Panc1 (cell line): ENCODE measurements at regions not wholly inside any gene's neighbourhood (a gene's known extent, or its start where the extent isn't known, plus 50 kb on each side); places are given as distances from the start of the nearest gene placed in this dataset.

Experiments used
- ATAC-seq: fragments of 200-7000 bp; cut with Tn5 transposase; 2 replicates; pipeline ENCODE4 v1.9.1; 2020; ENCODE audit warnings: mild to moderate bottlenecking, moderate library complexity
- BruUV-seq: library from RNA; stranded (reverse); fragments of 400-500 nt; replicated peaks from 2 replicates; lab custom pipeline; 2021; lab: Mats Ljungman, UMichigan
- CTCF ChIA-PET: fragments of 300-600 bp; sonication (Branson Sonifier 250); formaldehyde crosslinking; loops from one replicate; lab custom pipeline; 2022; ENCODE audit warnings: antibody characterized with exemption; lab: Charles Lee
- POLR2A ChIA-PET: fragments of 300-600 bp; sonication (Branson Sonifier 250); formaldehyde crosslinking; loops from one replicate; lab custom pipeline; 2022; ENCODE audit warnings: antibody characterized with exemption; lab: Charles Lee
- DNase-seq: peaks from one replicate; pipeline ENCODE4 v3.0.0-alpha.2; 2010; ENCODE audit warnings: low read depth, low spot score
- H3K27ac ChIP-seq: 2 replicates; pipeline ENCODE4 v1.5.1; 2011; ENCODE audit warnings: mild to moderate bottlenecking, low read length, inconsistent platforms
- H3K27me3 ChIP-seq: fragments of 200-500 bp; sonication (Bioruptor generic); 2 replicates; pipeline ENCODE4 v1.6.0; 2014; ENCODE audit warnings: low read length, inconsistent platforms; ENCODE audit not compliant: control insufficient read depth, insufficient read depth
- H3K36me3 ChIP-seq: fragments of 200-500 bp; sonication (Bioruptor generic); 2 replicates; pipeline ENCODE4 v1.5.1; 2014; ENCODE audit warnings: inconsistent platforms, mild to moderate bottlenecking, low read length, moderate library complexity; ENCODE audit not compliant: control insufficient read depth, insufficient read depth
- H3K4me1 ChIP-seq: 2 replicates; pipeline ENCODE4 v1.5.1; 2011; ENCODE audit warnings: inconsistent platforms, mild to moderate bottlenecking, low read length, moderate library complexity; ENCODE audit not compliant: control insufficient read depth, insufficient read depth
- H3K4me3 ChIP-seq, 2 experiments: 2 replicates each; pipeline ENCODE4 v1.5.1; 2011 to 2012; ENCODE audit warnings: low read depth in 2 of 2, low read length in 2 of 2, mild to moderate bottlenecking in 2 of 2, inconsistent platforms in 1 of 2, moderate library complexity in 1 of 2
- H3K9me3 ChIP-seq: fragments of 200-500 bp; sonication (Bioruptor generic); 2 replicates; pipeline ENCODE4 v1.5.1; 2014; ENCODE audit warnings: low read depth, mild to moderate bottlenecking, inconsistent platforms, low read length, moderate library complexity; ENCODE audit not compliant: control insufficient read depth, insufficient read depth
- CTCF ChIP-seq: fragments of 450-650 bp; IDR thresholded peaks from 2 replicates; pipeline ENCODE4 v1.5.1; 2017; ENCODE audit warnings: mild to moderate bottlenecking
- POLR2AphosphoS5 ChIP-seq: IDR thresholded peaks from 2 replicates; pipeline ENCODE4 v1.6.1; 2012; ENCODE audit warnings: mild to moderate bottlenecking, low read depth, low read length, moderate library complexity
- REST ChIP-seq, 2 experiments: IDR thresholded peaks; 2 replicates each; pipeline ENCODE4 v1.6.1; 2011 to 2012; ENCODE audit warnings: low read depth in 2 of 2, control low read depth in 1 of 2, low read length in 1 of 2, mild to moderate bottlenecking in 1 of 2, moderate library complexity in 1 of 2; ENCODE audit not compliant: insufficient read depth in 1 of 2
- SIN3A ChIP-seq: IDR thresholded peaks from 2 replicates; pipeline ENCODE4 v1.6.1; 2012; ENCODE audit warnings: low read depth, mild to moderate bottlenecking, low read length, moderate library complexity, borderline replicate concordance; ENCODE audit not compliant: insufficient read depth
- TCF7L2 ChIP-seq: IDR thresholded peaks from 2 replicates; pipeline ENCODE4 v1.6.1; 2011; ENCODE audit warnings: mild to moderate bottlenecking, low read depth, low read length, inconsistent platforms
- in situ Hi-C: cut with HindIII; loops from 2 replicates; pipeline ENCODE4 v1.10.0; 2016; ENCODE audit warnings: low sequenced_read_pairs, low pct_unique_long_range_greater_than_20kb
- intact Hi-C: fragments of 100-400 bp; cut with micrococcal nuclease; formaldehyde crosslinking; loops from one replicate; pipeline ENCODE4 v1.10.0; 2022; ENCODE audit not compliant: unreplicated experiment

- Histone ChIP-seq H3K4me1 (no peaks in the 10 kb centered on the region), H3K9me3 (no peaks in the 10 kb centered on the region)
- in situ Hi-C loops: no loop called here
Observed at GRCh38 chr14:61226015-61226654, 55.0 kb downstream of the TMEM30B start.

GRCh38 chr14:61225344-61225743 is 55.8 kb downstream of the TMEM30B start:
- Histone ChIP-seq H3K4me1 (no peaks in the 10 kb centered on the region), H3K27me3 (no peaks in the 10 kb centered on the region), H3K9me3 (no peaks in the 10 kb centered on the region), H3K4me3 (no peak overlapping the region), H3K36me3 (no peaks in the 10 kb centered on the region), H3K27ac (no peak overlapping the region)
- no TSS peak for BruUV-seq
- POLR2A ChIA-PET: no interaction called here
- intact Hi-C loops: no loop called here
- ATAC-seq (no peak), DNase-seq (no peak)
- in situ Hi-C loops: no loop called here
- CTCF ChIA-PET: no interaction called here
- TF ChIP-seq REST (IDR thresholded peaks at IDR 0.05; ENCODE audit: insufficient read depth in 1 of 2, low read depth in 2 of 2, low read length in 1 of 2) (no peak), SIN3A (no peak), POLR2AphosphoS5 (no peak), CTCF (no peak), TCF7L2 (no peak)

More at GRCh38 chr14:61226015-61226654, 55.0 kb downstream of the TMEM30B start:
- no peak for DNase-seq
- Histone ChIP-seq H3K4me3 (no peak overlapping the region), H3K27ac (no peak overlapping the region), H3K36me3 (no peaks in the 10 kb centered on the region), H3K27me3 (no peaks in the 10 kb centered on the region)
- POLR2A ChIA-PET: no interaction called here
- no TSS peak for BruUV-seq
- TF ChIP-seq POLR2AphosphoS5 (no peak), SIN3A (no peak), CTCF (no peak), REST (IDR thresholded peaks at IDR 0.05; ENCODE audit: insufficient read depth in 1 of 2, low read depth in 2 of 2, low read length in 1 of 2) (no peak), TCF7L2 (no peak)
- CTCF ChIA-PET: no interaction called here
- intact Hi-C loops: no loop called here
- ATAC-seq: no peak
